GM12872 (cell line): ENCODE measurements at regions not wholly inside any gene's neighbourhood (a gene's known extent, or its start where the extent isn't known, plus 50 kb on each side); places are given as distances from the start of the nearest gene placed in this dataset.

ENCODE experiments used
- TF ChIP-seq, protein P1 (sequence below): IDR thresholded peaks from 3 replicates; pipeline ENCODE4 v1.5.1; 2011; ENCODE audit warnings: low read depth, mild to moderate bottlenecking, low read length, moderate library complexity; ENCODE audit not compliant: insufficient read depth

DNA sequence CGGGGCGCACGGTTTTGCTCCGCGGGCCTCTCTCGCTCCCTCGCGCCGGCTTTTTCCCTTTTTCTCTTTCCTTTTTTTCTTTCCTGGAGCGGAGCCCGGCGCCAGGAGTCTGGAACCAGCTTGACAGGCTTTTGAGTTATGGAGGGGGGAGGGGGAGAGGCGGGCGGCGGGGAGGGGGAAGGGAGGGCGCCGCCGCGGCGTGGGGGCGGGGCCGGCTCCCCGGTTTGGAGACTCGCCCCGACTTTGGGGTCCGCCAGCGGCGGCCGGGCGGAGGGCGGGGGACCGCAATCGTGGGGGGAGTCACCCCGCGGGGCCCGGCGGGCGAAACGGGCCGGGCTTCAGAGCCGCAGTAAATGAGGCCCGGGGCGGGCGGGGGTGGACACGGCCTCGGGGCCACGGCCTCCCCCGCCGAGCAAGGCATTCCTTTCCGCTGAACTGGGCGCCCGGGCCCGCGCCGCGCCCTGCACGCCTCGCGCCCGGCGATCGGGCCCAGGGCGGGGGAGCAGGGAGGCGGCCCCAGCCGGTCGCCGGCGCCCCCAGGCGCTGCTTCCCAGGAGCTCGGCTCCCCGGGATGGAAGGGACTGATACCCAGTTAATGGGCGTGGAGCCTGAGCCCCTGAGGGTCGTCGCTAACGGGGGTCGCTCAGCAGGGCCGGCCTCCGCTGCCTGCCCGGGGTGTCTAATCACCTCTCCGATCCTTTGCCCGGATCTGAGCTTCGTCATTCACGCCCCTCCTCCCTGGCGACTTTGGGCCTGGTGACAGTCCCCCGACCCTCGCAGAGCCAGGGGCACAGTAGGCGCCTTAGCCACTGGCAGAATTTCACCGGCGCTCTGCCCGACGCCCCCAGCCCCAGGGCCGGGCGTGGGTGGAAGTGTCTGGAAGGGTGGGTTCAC lies 138.1 kb downstream of the C9orf50 start:
- TF ChIP-seq, protein P1, sequence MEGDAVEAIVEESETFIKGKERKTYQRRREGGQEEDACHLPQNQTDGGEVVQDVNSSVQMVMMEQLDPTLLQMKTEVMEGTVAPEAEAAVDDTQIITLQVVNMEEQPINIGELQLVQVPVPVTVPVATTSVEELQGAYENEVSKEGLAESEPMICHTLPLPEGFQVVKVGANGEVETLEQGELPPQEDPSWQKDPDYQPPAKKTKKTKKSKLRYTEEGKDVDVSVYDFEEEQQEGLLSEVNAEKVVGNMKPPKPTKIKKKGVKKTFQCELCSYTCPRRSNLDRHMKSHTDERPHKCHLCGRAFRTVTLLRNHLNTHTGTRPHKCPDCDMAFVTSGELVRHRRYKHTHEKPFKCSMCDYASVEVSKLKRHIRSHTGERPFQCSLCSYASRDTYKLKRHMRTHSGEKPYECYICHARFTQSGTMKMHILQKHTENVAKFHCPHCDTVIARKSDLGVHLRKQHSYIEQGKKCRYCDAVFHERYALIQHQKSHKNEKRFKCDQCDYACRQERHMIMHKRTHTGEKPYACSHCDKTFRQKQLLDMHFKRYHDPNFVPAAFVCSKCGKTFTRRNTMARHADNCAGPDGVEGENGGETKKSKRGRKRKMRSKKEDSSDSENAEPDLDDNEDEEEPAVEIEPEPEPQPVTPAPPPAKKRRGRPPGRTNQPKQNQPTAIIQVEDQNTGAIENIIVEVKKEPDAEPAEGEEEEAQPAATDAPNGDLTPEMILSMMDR: no peak

DNA sequence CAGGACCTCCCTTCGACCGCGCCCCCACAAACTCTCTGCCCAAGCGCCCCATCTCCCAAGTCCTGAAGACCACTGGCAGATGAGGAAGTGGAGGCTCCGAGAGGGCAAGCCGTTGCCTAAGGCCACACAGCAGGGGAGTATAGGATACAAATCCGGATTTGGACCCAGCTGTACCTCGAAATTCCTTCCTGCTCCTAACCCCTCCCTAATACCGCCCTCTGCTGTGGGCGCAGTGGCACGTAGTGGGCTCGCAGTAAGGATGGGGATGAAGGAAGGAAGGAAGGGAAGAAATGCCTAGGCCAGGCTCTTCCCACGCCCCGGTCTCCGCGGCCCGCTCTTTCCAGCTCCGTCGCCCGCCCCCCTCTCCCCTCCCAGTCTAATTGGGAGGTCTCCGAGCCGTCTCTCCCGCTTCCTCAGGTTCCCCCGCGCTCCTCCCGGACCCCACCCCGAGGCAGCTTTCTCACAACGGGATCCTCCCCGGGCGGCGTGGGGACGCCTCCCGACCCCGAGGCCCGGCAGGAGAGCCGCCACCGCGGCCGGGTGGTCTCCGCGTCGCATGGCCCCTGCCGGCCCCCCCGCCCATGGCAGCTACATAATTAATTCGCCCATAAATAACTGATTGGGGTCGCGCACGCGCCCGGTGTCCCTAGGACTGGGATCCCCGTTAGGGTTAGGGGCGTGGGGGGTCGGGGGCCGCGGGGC lies 138.9 kb downstream of the C9orf50 start:
- TF ChIP-seq, protein P1: no peak

DNA sequence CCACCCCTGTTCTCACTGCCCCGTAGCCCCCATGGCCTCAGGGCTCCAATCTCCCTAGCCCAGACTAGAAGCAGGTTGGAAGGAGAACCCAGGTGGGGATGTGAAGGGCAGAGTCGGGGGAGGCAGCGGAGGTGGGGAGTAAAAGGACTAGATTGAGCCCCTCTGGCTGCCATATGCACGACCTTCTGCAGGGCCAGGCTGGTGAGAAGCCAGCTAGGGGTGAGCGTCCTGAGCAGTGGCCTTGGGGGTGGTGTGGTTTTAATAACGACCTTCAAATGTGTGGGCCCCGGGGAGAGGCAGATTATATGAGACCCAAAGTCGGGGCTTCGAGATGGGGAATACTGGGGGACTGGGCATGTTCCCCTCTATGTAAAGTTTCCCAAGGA lies 139.5 kb downstream of the C9orf50 start:
- TF ChIP-seq, protein P1: no peak

DNA sequence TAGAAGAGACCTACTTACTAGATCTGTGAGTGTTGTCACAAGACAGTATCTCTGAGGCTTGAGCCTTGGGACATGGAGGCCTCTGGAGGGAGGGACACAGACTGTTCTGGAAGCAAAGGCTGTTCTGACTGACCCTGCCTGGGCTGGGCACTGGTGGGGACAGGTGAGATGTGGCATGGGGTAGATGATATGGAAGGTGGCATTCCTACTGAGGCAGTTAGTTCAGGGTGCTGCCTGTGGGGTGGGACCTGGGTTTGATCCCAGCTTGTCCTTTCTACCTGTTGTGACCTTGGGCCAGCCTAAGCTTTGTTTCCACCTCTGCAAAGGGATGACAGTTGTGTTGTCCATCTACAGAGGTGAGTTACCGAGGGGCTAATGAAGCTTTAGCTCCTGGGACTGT lies 140.2 kb downstream of the C9orf50 start:
- TF ChIP-seq, protein P1: no peak

DNA sequence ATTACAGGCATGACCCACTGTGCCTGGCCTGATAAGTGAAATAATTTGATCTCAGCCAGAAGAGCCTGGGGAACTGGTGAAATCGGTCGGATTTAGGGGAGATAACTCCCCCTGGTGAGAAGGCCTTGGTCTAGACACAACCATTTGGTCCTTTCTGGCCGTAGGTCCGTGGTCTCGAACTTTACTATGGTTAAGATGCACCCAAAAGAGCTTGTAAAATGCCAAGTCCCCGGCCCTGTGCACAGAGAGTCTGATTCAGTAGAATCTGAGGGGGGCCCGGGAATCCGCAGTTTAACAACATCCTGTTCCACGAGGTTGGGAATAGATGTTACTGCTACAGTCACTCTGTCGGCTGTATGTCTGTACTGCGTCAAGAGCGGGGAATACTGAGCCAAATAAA lies 140.7 kb downstream of the C9orf50 start:
- TF ChIP-seq, protein P1: no peak

DNA sequence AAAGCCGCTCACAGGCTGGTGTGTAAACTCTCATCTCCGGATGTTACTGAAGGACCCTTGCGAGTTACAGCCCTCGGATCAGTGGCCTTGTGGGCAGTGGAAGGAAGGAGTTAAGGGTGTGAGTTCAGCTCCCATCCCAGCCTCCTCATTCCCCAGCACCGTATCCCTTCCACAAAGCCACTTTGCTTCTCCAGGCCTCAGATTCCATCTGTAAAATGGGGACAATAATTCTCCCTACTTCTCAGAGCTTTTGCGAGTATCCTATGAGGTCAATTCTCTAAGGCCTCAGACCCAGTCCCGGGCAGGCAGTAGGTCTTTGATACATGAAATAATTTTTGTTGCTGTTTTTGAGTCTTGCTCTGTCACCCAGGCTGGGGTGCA lies 141.3 kb downstream of the C9orf50 start:
- TF ChIP-seq, protein P1: no peak

DNA sequence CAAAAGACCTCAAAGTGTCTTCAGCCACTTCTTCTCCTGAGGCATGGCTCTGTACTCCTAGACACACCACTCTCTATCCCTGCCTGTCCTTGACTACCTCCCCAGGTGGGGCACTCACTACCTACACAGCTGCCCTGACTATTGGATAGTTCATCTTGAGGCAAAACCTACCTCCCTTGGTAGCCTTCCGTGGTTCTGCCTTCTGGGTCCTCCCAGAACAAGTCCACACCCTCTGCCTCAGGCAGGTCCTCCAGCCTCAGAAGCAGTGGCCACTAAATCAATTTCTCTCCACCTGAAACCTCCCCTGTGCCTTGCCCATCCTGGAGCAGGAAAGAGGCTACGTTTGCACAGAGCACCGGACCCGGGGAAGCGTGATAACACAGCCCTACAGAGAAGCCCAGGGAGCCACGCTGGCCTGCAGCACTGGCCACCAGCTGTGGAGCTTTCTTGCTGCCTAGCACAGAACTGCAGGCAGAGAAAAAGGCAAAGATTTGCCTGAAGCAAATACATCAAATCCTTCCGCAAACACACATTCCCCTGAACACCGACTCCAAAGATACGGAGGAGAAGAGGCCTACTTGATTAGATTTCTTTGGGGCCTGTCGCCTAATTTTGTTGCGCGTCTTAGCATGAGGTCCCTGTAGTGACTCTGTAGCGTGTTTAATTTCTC lies 141.8 kb downstream of the C9orf50 start:
- TF ChIP-seq, protein P1: no peak
